Uterus (tissue), 2 donors: ENCODE measurements at regions not wholly inside any gene's neighbourhood (a gene's known extent, or its start where the extent isn't known, plus 50 kb on each side); places are given as distances from the start of the nearest gene placed in this dataset.

Experiments used
- CTCF ChIP-seq, 4 experiments: fragments of 200-600 bp in 2 of 4; fragments of 450-650 bp in 2 of 4; sonication (generic) in 2 of 4; IDR thresholded peaks; one replicate each; pipeline ENCODE4 v1.5.1; 2016 to 2019; ENCODE audit warnings: antibody characterized with exemption in 4 of 4, mild to moderate bottlenecking in 2 of 4, moderate library complexity in 1 of 4
- POLR2A ChIP-seq, 2 donors: fragments of 450-650 bp; IDR thresholded peaks; one replicate each; pipeline ENCODE4 v1.6.1; 2016; ENCODE audit warnings: antibody characterized with exemption in 2 of 2, mild to moderate bottlenecking in 1 of 2, moderate library complexity in 1 of 2

GRCh38 chrX:96611619-96612362 is 72.9 kb upstream of the DIAPH2 start:
- TF ChIP-seq CTCF (IDR thresholded peaks at IDR 0.05) (no peak), POLR2A (IDR thresholded peaks at IDR 0.05) (no peak)
